Glutamatergic neuron (in vitro differentiated cells): ENCODE measurements at regions not wholly inside any gene's neighbourhood (a gene's known extent, or its start where the extent isn't known, plus 50 kb on each side); places are given as distances from the start of the nearest gene placed in this dataset.

ENCODE experiments used
- DNase-seq: peaks from one replicate; pipeline ENCODE4 v3.0.0; 2022
- H3K27ac Mint-ChIP-seq: one replicate; pipeline ENCODE4 v1.8.0; 2020; ENCODE audit warnings: mild to moderate bottlenecking, mixed read lengths, inconsistent platforms; ENCODE audit not compliant: unreplicated experiment
- H3K27me3 Mint-ChIP-seq: one replicate; pipeline ENCODE4 v1.8.0; 2020; ENCODE audit warnings: mild to moderate bottlenecking, moderate library complexity, mixed read lengths, inconsistent platforms; ENCODE audit not compliant: unreplicated experiment
- H3K36me3 Mint-ChIP-seq: one replicate; pipeline ENCODE4 v1.8.0; 2020; ENCODE audit warnings: mild to moderate bottlenecking, mixed read lengths, inconsistent platforms; ENCODE audit not compliant: unreplicated experiment
- H3K4me1 Mint-ChIP-seq: one replicate; pipeline ENCODE4 v1.8.0; 2020; ENCODE audit warnings: mild to moderate bottlenecking, low read depth, mixed read lengths, inconsistent platforms; ENCODE audit not compliant: unreplicated experiment
- H3K4me3 Mint-ChIP-seq: one replicate; pipeline ENCODE4 v1.8.0; 2020; ENCODE audit warnings: mild to moderate bottlenecking, mixed read lengths, inconsistent platforms; ENCODE audit not compliant: unreplicated experiment
- H3K9me3 Mint-ChIP-seq: one replicate; pipeline ENCODE4 v1.8.0; 2020; ENCODE audit warnings: mild to moderate bottlenecking, moderate library complexity, mixed read lengths, inconsistent platforms; ENCODE audit not compliant: unreplicated experiment
- CTCF ChIP-seq: fragments of 200-600 bp; sonication (generic); IDR thresholded peaks from one replicate; pipeline ENCODE4 v1.5.0; 2021; ENCODE audit not compliant: partially characterized antibody, unreplicated experiment

GRCh38 chr13:59299584-59299983 is 864.1 kb downstream of the DIAPH3 start:
- H3K27me3 Mint-ChIP-seq: no peaks in the 10 kb centered on the region
- no peaks in the 10 kb centered on the region for H3K9me3 Mint-ChIP-seq
- H3K4me1 Mint-ChIP-seq: no peaks in the 10 kb centered on the region
- TF ChIP-seq CTCF: no peak
- H3K4me3 Mint-ChIP-seq: no peak overlapping the region
- H3K27ac Mint-ChIP-seq: no peak overlapping the region
- no peak for DNase-seq
- H3K36me3 Mint-ChIP-seq: no peaks in the 10 kb centered on the region

- no peak for TF ChIP-seq CTCF
- Mint-ChIP-seq H3K27me3 (no peaks in the 10 kb centered on the region), H3K4me1 (no peaks in the 10 kb centered on the region), H3K36me3 (no peaks in the 10 kb centered on the region), H3K27ac (no peak overlapping the region), H3K9me3 (no peaks in the 10 kb centered on the region), H3K4me3 (no peak overlapping the region)
- DNase-seq: no peak
Measured at GRCh38 chr13:59300355-59301173, 863.2 kb downstream of the DIAPH3 start.

- no peak overlapping the region for H3K4me3 Mint-ChIP-seq
- DNase-seq: no peak
- no peaks in the 10 kb centered on the region for H3K36me3 Mint-ChIP-seq
- H3K27me3 Mint-ChIP-seq: no peaks in the 10 kb centered on the region
- H3K9me3 Mint-ChIP-seq: no peaks in the 10 kb centered on the region
- no peaks in the 10 kb centered on the region for H3K4me1 Mint-ChIP-seq
- no peak for TF ChIP-seq CTCF
- H3K27ac Mint-ChIP-seq: no peak overlapping the region
Measured at GRCh38 chr13:59301174-59301567, 862.6 kb downstream of the DIAPH3 start.

- no peak overlapping the region for H3K4me3 Mint-ChIP-seq
Measured at GRCh38 chr13:59303433-59303832, 860.3 kb downstream of the DIAPH3 start.

More at GRCh38 chr13:59303433-59303832, 860.3 kb downstream of the DIAPH3 start:
- H3K4me1 Mint-ChIP-seq: no peaks in the 10 kb centered on the region
- DNase-seq: no peak
- no peak overlapping the region for H3K27ac Mint-ChIP-seq
- peaks cover 2% of the 10 kb centered on the region for H3K27me3 Mint-ChIP-seq
- H3K9me3 Mint-ChIP-seq: no peaks in the 10 kb centered on the region
- no peak for TF ChIP-seq CTCF
- peaks cover 4% of the 10 kb centered on the region for H3K36me3 Mint-ChIP-seq
